VCaP (cell line): ENCODE measurements at regions not wholly inside any gene's neighbourhood (a gene's known extent, or its start where the extent isn't known, plus 50 kb on each side); places are given as distances from the start of the nearest gene placed in this dataset.

Source experiments
- H3K27ac ChIP-seq: fragments of 450-650 bp; 2 replicates; pipeline ENCODE4 v1.5.1; 2017
- CTCF ChIP-seq: fragments of 450-650 bp; conservative IDR thresholded peaks from 2 replicates; pipeline ENCODE4 v1.5.1; 2017; ENCODE audit warnings: mild to moderate bottlenecking, moderate library complexity

- TF ChIP-seq CTCF, result no peak
- no peak overlapping the region for H3K27ac ChIP-seq
Observed at GRCh38 chr7:16021851-16022250, 335.4 kb upstream of the MEOX2 start.

GRCh38 chr7:16015981-16016380, 329.5 kb upstream of the MEOX2 start:
- TF ChIP-seq CTCF, result no peak
- H3K27ac ChIP-seq, result no peak overlapping the region

GRCh38 chr7:16014031-16014430, 327.5 kb upstream of the MEOX2 start:
- H3K27ac ChIP-seq, result no peak overlapping the region
- TF ChIP-seq CTCF, result no peak

- no peak overlapping the region for H3K27ac ChIP-seq
- TF ChIP-seq CTCF, result no peak
Observed at GRCh38 chr7:16007911-16008310, 321.4 kb upstream of the MEOX2 start.

- no peak overlapping the region for H3K27ac ChIP-seq
- TF ChIP-seq CTCF, result no peak
Observed at GRCh38 chr7:16004702-16005101, 318.2 kb upstream of the MEOX2 start.

- TF ChIP-seq CTCF, result no peak
- no peak overlapping the region for H3K27ac ChIP-seq
Observed at GRCh38 chr7:16001477-16001876, 315.0 kb upstream of the MEOX2 start.

- H3K27ac ChIP-seq, result no peak overlapping the region
- no peak for TF ChIP-seq CTCF
Observed at GRCh38 chr7:15998617-15999016, 312.1 kb upstream of the MEOX2 start.

GRCh38 chr7:15995027-15995426, 308.5 kb upstream of the MEOX2 start:
- TF ChIP-seq CTCF, result no peak
- H3K27ac ChIP-seq, result no peak overlapping the region
